ENCODE measurements at regions not wholly inside any gene's neighbourhood (a gene's known extent, or its start where the extent isn't known, plus 50 kb on each side); places are given as distances from the start of the nearest gene placed in this dataset.

GRCh38 chr18:61241260-61241853 lies 91.9 kb upstream of the CDH20 start:
- DNase-seq (ENCODE audit: low read depth, low spot score), result no peak

GRCh38 chr18:61244632-61245031 lies 88.6 kb upstream of the CDH20 start:
- DNase-seq (ENCODE audit: low read depth, low spot score), result no peak

- no peak for DNase-seq (ENCODE audit: low read depth, low spot score)
Measured at GRCh38 chr18:61245276-61245675, 88.0 kb upstream of the CDH20 start.

GRCh38 chr18:61248589-61248988 lies 84.6 kb upstream of the CDH20 start:
- DNase-seq (ENCODE audit: low read depth, low spot score), result no peak

- DNase-seq (ENCODE audit: low read depth, low spot score), result no peak
Measured at GRCh38 chr18:61256291-61256690, 76.9 kb upstream of the CDH20 start.

- no peak for DNase-seq (ENCODE audit: low read depth, low spot score)
Measured at GRCh38 chr18:61261870-61262269, 71.4 kb upstream of the CDH20 start.

- no peak for DNase-seq (ENCODE audit: low read depth, low spot score)
Measured at GRCh38 chr18:61272793-61273192, 60.4 kb upstream of the CDH20 start.

- DNase-seq (ENCODE audit: low read depth, low spot score), result no peak
Measured at GRCh38 chr18:61273533-61273932, 59.7 kb upstream of the CDH20 start.

- DNase-seq (ENCODE audit: low read depth, low spot score), result no peak
Measured at GRCh38 chr18:61274416-61274960, 58.7 kb upstream of the CDH20 start.

GRCh38 chr18:61277808-61278207 lies 55.4 kb upstream of the CDH20 start:
- DNase-seq (ENCODE audit: low read depth, low spot score), result no peak

- DNase-seq (ENCODE audit: low read depth, low spot score), result no peak
Measured at GRCh38 chr18:61281431-61281830, 51.8 kb upstream of the CDH20 start.

- no peak for DNase-seq (ENCODE audit: low read depth, low spot score)
Measured at GRCh38 chr18:61282926-61283325, 50.3 kb upstream of the CDH20 start.

All from smooth muscle cell of the brain vasculature (primary cell).